H1 (cell line): ENCODE measurements at regions not wholly inside any gene's neighbourhood (a gene's known extent, or its start where the extent isn't known, plus 50 kb on each side); places are given as distances from the start of the nearest gene placed in this dataset.

Experiments used
- CTCF ChIA-PET: fragments of 300-600 bp; sonication (Branson Sonifier 250); formaldehyde crosslinking; loops from one replicate; lab custom pipeline; 2021; ENCODE audit not compliant: partially characterized antibody; lab: Charles Lee
- POLR2A ChIA-PET: fragments of 300-600 bp; sonication (Branson Sonifier 250); formaldehyde crosslinking; loops from one replicate; lab custom pipeline; 2021; ENCODE audit warnings: inconsistent platforms; ENCODE audit not compliant: partially characterized antibody; lab: Charles Lee
- DNase-seq, 2 experiments: peaks; one replicate each; pipeline versions ENCODE4 v3.0.0 to v3.0.0-alpha.2; 2010 to 2022; ENCODE audit warnings: low spot score in 2 of 2, low read depth in 1 of 2, mixed read lengths in 1 of 2
- FAIRE-seq: peaks from 2 replicates; lab custom pipeline; 2011; peaks lifted over from hg19 to GRCh38; lab: Jason Lieb, UNC
- H2AFZ ChIP-seq: 2 replicates; pipeline ENCODE4 v1.8.1; 2012; ENCODE audit warnings: low read length, inconsistent platforms
- H2AK5ac ChIP-seq: 2 replicates; pipeline ENCODE4 v1.6.1; 2013; ENCODE audit warnings: low read depth, low read length
- H2BK120ac ChIP-seq: replicated peaks from 2 replicates; pipeline ENCODE3; 2013; ENCODE audit warnings: low read depth, low read length, inconsistent platforms
- H2BK12ac ChIP-seq: 2 replicates; pipeline ENCODE4 v1.6.1; 2013; ENCODE audit warnings: low read depth, low read length
- H2BK15ac ChIP-seq: 2 replicates; pipeline ENCODE4 v1.6.1; 2013; ENCODE audit warnings: low read length
- H2BK20ac ChIP-seq: 2 replicates; pipeline ENCODE4 v1.6.1; 2013; ENCODE audit warnings: low read length
- H2BK5ac ChIP-seq: 2 replicates; pipeline ENCODE4 v1.6.1; 2013; ENCODE audit warnings: low read depth, low read length
- H3K14ac ChIP-seq: 2 replicates; pipeline ENCODE4 v1.6.1; 2013; ENCODE audit warnings: inconsistent platforms; ENCODE audit not compliant: insufficient read length
- H3K18ac ChIP-seq: 2 replicates; pipeline ENCODE4 v1.6.1; 2013; ENCODE audit warnings: low read length; ENCODE audit errors: extremely low read depth
- H3K23ac ChIP-seq: 2 replicates; pipeline ENCODE4 v1.6.1; 2013; ENCODE audit warnings: inconsistent platforms; ENCODE audit not compliant: insufficient read length
- H3K23me2 ChIP-seq: 2 replicates; pipeline ENCODE4 v1.6.1; 2013; ENCODE audit warnings: low read depth, low read length
- H3K27ac ChIP-seq: 2 replicates; pipeline ENCODE4 v1.6.1; 2011; ENCODE audit warnings: low read depth, low read length, inconsistent platforms
- H3K27me3 ChIP-seq, 4 experiments: replicated peaks in 1 of 4; 1 replicate in 1 of 4; 2 replicates in 3 of 4; pipeline versions ENCODE4 v1.6.1 to v1.8.1; 2011 to 2013; ENCODE audit warnings: low read length in 3 of 4, mild to moderate bottlenecking in 3 of 4, inconsistent platforms in 2 of 4, mixed read lengths in 2 of 4, moderate library complexity in 1 of 4; ENCODE audit not compliant: control insufficient read depth in 3 of 4, insufficient read depth in 3 of 4; ENCODE audit errors: extremely low read depth in 1 of 4
- H3K36me3 ChIP-seq, 4 experiments: 2 replicates each; pipeline versions ENCODE4 v1.6.1 to v1.8.1; 2011 to 2013; ENCODE audit warnings: mild to moderate bottlenecking in 4 of 4, low read length in 3 of 4, moderate library complexity in 2 of 4, control low read depth in 1 of 4, inconsistent platforms in 1 of 4; ENCODE audit not compliant: insufficient read depth in 4 of 4, control insufficient read depth in 2 of 4
- H3K4ac ChIP-seq: replicated peaks from 2 replicates; pipeline ENCODE3; 2013; ENCODE audit warnings: low read length, low read depth, mixed read lengths, inconsistent platforms; ENCODE audit not compliant: insufficient read length
- H3K4me1 ChIP-seq, 4 experiments: replicated peaks in 1 of 4; 1 replicate in 1 of 4; 2 replicates in 3 of 4; pipeline versions ENCODE4 v1.6.1 to v1.8.1; 2011 to 2013; ENCODE audit warnings: low read length in 3 of 4, inconsistent platforms in 2 of 4, mixed read lengths in 1 of 4; ENCODE audit not compliant: insufficient read depth in 4 of 4, control insufficient read depth in 3 of 4
- H3K4me2 ChIP-seq, 2 experiments: 2 replicates each; pipeline versions ENCODE4 v1.6.1 to v1.8.1; 2011 to 2013; ENCODE audit warnings: low read depth in 2 of 2, low read length in 2 of 2, control low read depth in 1 of 2, inconsistent platforms in 1 of 2, mild to moderate bottlenecking in 1 of 2; ENCODE audit not compliant: insufficient read depth in 1 of 2
- H3K4me3 ChIP-seq, 4 experiments: fragments of 200-600, 300-600 bp in 1 of 4; sonication (generic), shearing (Covaris generic), sonication (Bioruptor Twin) in 1 of 4; 2 replicates each; pipeline versions ENCODE4 v1.5.1 to v1.8.1; 2011 to 2016; ENCODE audit warnings: low read length in 4 of 4, low read depth in 3 of 4, control low read depth in 2 of 4, inconsistent platforms in 2 of 4, mild to moderate bottlenecking in 2 of 4, mixed read lengths in 1 of 4, moderate library complexity in 1 of 4; ENCODE audit not compliant: insufficient read depth in 2 of 4; ENCODE audit errors: extremely low read depth in 1 of 4
- H3K56ac ChIP-seq: replicated peaks from 2 replicates; pipeline ENCODE3; 2013; ENCODE audit warnings: low read depth, mild to moderate bottlenecking, mixed read lengths, low read length, inconsistent platforms; ENCODE audit not compliant: insufficient read length
- H3K79me1 ChIP-seq: 2 replicates; pipeline ENCODE4 v1.6.1; 2013; ENCODE audit warnings: low read depth, low read length, control low read depth
- H3K79me2 ChIP-seq, 2 experiments: 2 replicates each; pipeline versions ENCODE4 v1.6.1 to v1.8.1; 2012 to 2013; ENCODE audit warnings: low read length in 2 of 2, mild to moderate bottlenecking in 2 of 2, inconsistent platforms in 1 of 2; ENCODE audit not compliant: insufficient read depth in 2 of 2, control insufficient read depth in 1 of 2
- H3K9ac ChIP-seq, 4 experiments: replicated peaks in 1 of 4; 1 replicate in 1 of 4; 2 replicates in 3 of 4; pipeline versions ENCODE4 v1.6.1 to v1.8.1; 2011 to 2013; ENCODE audit warnings: low read depth in 3 of 4, low read length in 3 of 4, control low read depth in 2 of 4, mild to moderate bottlenecking in 2 of 4, moderate library complexity in 2 of 4, inconsistent platforms in 1 of 4; ENCODE audit errors: extremely low read depth in 1 of 4
- H3K9me3 ChIP-seq, 2 experiments: 2 replicates each; pipeline versions ENCODE4 v1.6.1 to v1.8.1; 2012 to 2013; ENCODE audit warnings: mild to moderate bottlenecking in 2 of 2, moderate library complexity in 2 of 2, control low read depth in 1 of 2, inconsistent platforms in 1 of 2, low read depth in 1 of 2, low read length in 1 of 2, mixed read lengths in 1 of 2; ENCODE audit not compliant: insufficient read depth in 2 of 2
- H4K20me1 ChIP-seq, 2 experiments: replicated peaks in 1 of 2; 2 replicates each; pipeline versions ENCODE3 to v1.8.1; 2011 to 2013; ENCODE audit warnings: inconsistent platforms in 2 of 2, low read length in 2 of 2, mild to moderate bottlenecking in 1 of 2; ENCODE audit not compliant: insufficient read depth in 2 of 2, control insufficient read depth in 1 of 2
- H4K5ac ChIP-seq: 2 replicates; pipeline ENCODE4 v1.6.1; 2013; ENCODE audit warnings: low read length, low read depth, mixed read lengths, inconsistent platforms; ENCODE audit not compliant: insufficient read length
- H4K8ac ChIP-seq: 2 replicates; pipeline ENCODE4 v1.8.0; 2013; ENCODE audit warnings: mild to moderate bottlenecking, moderate library complexity, low read length, inconsistent platforms; ENCODE audit not compliant: insufficient read depth; ENCODE audit errors: extremely low read depth
- H4K91ac ChIP-seq: replicated peaks from 2 replicates; pipeline ENCODE3; 2013; ENCODE audit warnings: low read length, mixed read lengths, inconsistent platforms; ENCODE audit not compliant: insufficient read length
- CREB1 ChIP-seq: IDR thresholded peaks from 2 replicates; pipeline ENCODE4 v1.6.1; 2012; ENCODE audit warnings: inconsistent platforms
- CTCF ChIP-seq, 3 experiments: IDR thresholded peaks; 1 replicate in 2 of 3; 2 replicates in 1 of 3; pipeline versions ENCODE4 v1.5.1 to v1.6.1; 2011; ENCODE audit warnings: low read length in 3 of 3, mild to moderate bottlenecking in 3 of 3, inconsistent platforms in 2 of 3, low read depth in 1 of 3, moderate library complexity in 1 of 3; ENCODE audit not compliant: insufficient read depth in 1 of 3; ENCODE audit errors: control extremely low read depth in 1 of 3
- NANOG ChIP-seq: IDR thresholded peaks from 2 replicates; pipeline ENCODE4 v1.6.1; 2011; ENCODE audit warnings: low read length, low read depth, mild to moderate bottlenecking, inconsistent platforms; ENCODE audit not compliant: insufficient read depth, poor library complexity, severe bottlenecking
- RAD21 ChIP-seq, 2 experiments: IDR thresholded peaks in 1 of 2; conservative IDR thresholded peaks in 1 of 2; 2 replicates each; pipeline ENCODE4 v1.6.1; 2011; ENCODE audit warnings: low read depth in 2 of 2, low read length in 2 of 2, improper control_type of control experiment in 1 of 2, inconsistent platforms in 1 of 2, mild to moderate bottlenecking in 1 of 2, moderate library complexity in 1 of 2
- RFX5 ChIP-seq: IDR thresholded peaks from 2 replicates; pipeline ENCODE4 v1.6.1; 2011; ENCODE audit warnings: low read depth, low read length, improper control_type of control experiment, borderline replicate concordance
- TEAD4 ChIP-seq: IDR thresholded peaks from 2 replicates; pipeline ENCODE4 v1.6.1; 2012; ENCODE audit warnings: low read depth, low read length, inconsistent platforms, mixed read lengths
- WGBS, 2 experiments: shearing (Covaris generic) in 1 of 2; methylation state at CpG; one replicate each; pipeline versions ENCODE4 v1.1.6 to v1.1.7; 2013 to 2015; ENCODE audit warnings: low lambda C conversion rate in 2 of 2, mixed read lengths in 2 of 2, inconsistent platforms in 1 of 2, low coverage in 1 of 2, missing lambda C conversion rate in 1 of 2; ENCODE audit not compliant: insufficient replicate concordance in 2 of 2, insufficient coverage in 1 of 2, insufficient read length in 1 of 2; ENCODE audit errors: extremely low coverage in 1 of 2, missing lambda C conversion rate in 1 of 2; 5-methylcytosine and 5-hydroxymethylcytosine counted together

DNA sequence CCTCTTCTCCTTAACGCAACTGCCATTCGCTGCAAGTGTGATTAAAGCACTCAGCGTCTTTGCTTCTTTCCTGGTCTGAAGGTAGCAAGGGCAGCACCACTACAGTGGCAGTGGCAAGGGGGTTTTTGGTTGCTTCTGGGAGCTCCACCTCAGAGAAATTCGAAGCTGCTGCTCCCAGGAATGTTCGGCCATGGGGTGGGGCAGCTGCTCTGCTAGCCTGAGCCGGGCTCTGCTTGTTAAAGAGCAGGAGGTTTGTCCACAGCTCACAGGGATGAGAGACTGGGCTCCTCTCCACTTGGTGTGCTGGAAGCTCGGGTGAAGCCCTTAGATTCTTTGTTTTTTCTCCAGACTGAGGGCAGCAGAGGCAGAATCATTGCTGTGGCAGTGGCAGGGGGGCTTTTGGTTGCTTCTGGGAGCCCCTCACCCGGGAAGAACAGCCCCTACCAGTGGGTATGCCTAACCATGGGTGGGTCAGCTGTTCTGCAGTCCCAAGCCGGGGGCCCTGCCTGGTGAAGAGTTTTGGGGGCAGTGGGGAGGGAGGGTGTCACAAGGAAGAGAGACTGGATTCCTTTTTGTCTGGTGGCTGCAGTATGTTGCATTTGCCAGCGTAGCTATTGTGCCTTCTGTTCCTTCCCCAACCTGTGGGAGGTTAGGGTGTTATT lies 340.2 kb downstream of the AEBP2 start:
- FAIRE-seq, result no peak
- peaks cover 0 to 5% (median under 1%) of the 10 kb centered on the region in 4 experiments; a peak in 1 of 7 replicates for H3K4me1 ChIP-seq
- POLR2A ChIA-PET, result no interaction called here

More for the DNA sequence above, 340.2 kb downstream of the AEBP2 start:
- no peak overlapping the region for H2BK120ac ChIP-seq
- peak in 1 of 2 experiments; percentile 49 for DNase-seq
- H3K9ac ChIP-seq, result no peak overlapping the region
- H2BK5ac ChIP-seq, result no peak overlapping the region
- no peak overlapping the region for H3K27ac ChIP-seq
- no peak overlapping the region for H3K23ac ChIP-seq
- H2AFZ ChIP-seq, result peak overlapping the region; percentile 66
- 0 out of 4 replicates have a peak, but pooled peaks cover 0 to under 1% of the 10 kb centered on the region in 2 experiments for H3K9me3 ChIP-seq
- TF ChIP-seq TEAD4 (peak; percentile 59; the same call in 1 of the 2 replicates), RFX5 (no peak), RAD21 (IDR thresholded peaks at IDR 0.05 in 1 of 2, conservative IDR thresholded peaks at IDR 0.05 in 1 of 2; ENCODE audit: low read depth in 2 of 2, low read length in 2 of 2) (peak; percentile 42 to 61), NANOG (no peak), CTCF (IDR thresholded peaks at IDR 0.05; ENCODE audit: control extremely low read depth in 1 of 3, insufficient read depth in 1 of 3, low read depth in 1 of 3, low read length in 3 of 3) (peak; percentile 5 to 22 (median 12); a peak in 3 of 4 replicates), CREB1 (no peak)
- H3K18ac ChIP-seq, result no peak overlapping the region
- no peak overlapping the region for H3K4ac ChIP-seq
- CTCF ChIA-PET, result interaction anchor here (0.6 to 2.1 kb wide), 8 partner anchors 19 to 684 kb away, joined by 3 to 8 read pairs (median 3); no protein-coding TSS in a partner anchor
- H2AK5ac ChIP-seq, result no peak overlapping the region
- no peak overlapping the region for H3K4me2 ChIP-seq
- no peak overlapping the region for H3K4me3 ChIP-seq
- H2BK20ac ChIP-seq, result peak overlapping the region; percentile 37; the same call in 1 of the 2 replicates
- H3K36me3 ChIP-seq, result no peaks in the 10 kb centered on the region
- H4K20me1 ChIP-seq, result no peaks in the 10 kb centered on the region
- no peak overlapping the region for H4K91ac ChIP-seq
- H4K8ac ChIP-seq, result peak overlapping the region; percentile 4; the same call in 1 of the 2 replicates
- no peaks in the 10 kb centered on the region for H3K79me1 ChIP-seq
- no peaks in the 10 kb centered on the region for H3K27me3 ChIP-seq
- no peaks in the 10 kb centered on the region for H3K23me2 ChIP-seq
- no peak overlapping the region for H3K56ac ChIP-seq
- no peak overlapping the region for H4K5ac ChIP-seq
- peak overlapping the region; percentile 19; the same call in 1 of the 2 replicates for H2BK12ac ChIP-seq
- WGBS, 2 experiments, result 75% methylated on average over 10 of the region's 10 CpGs; no CpG with 5 or more reads in 1 of the 2 experiments
- no peaks in the 10 kb centered on the region for H3K79me2 ChIP-seq
- no peak overlapping the region for H3K14ac ChIP-seq
- H2BK15ac ChIP-seq, result no peak overlapping the region
